ENCODE measurements at regions not wholly inside any gene's neighbourhood (a gene's known extent, or its start where the extent isn't known, plus 50 kb on each side); places are given as distances from the start of the nearest gene placed in this dataset.

GRCh38 chr2:234715671-234716250, 218.9 kb upstream of the ARL4C start:
- no peak for TF ChIP-seq EZH2 (IDR thresholded peaks at IDR 0.05; ENCODE audit: borderline replicate concordance, low read length)
- TF ChIP-seq, protein P1, sequence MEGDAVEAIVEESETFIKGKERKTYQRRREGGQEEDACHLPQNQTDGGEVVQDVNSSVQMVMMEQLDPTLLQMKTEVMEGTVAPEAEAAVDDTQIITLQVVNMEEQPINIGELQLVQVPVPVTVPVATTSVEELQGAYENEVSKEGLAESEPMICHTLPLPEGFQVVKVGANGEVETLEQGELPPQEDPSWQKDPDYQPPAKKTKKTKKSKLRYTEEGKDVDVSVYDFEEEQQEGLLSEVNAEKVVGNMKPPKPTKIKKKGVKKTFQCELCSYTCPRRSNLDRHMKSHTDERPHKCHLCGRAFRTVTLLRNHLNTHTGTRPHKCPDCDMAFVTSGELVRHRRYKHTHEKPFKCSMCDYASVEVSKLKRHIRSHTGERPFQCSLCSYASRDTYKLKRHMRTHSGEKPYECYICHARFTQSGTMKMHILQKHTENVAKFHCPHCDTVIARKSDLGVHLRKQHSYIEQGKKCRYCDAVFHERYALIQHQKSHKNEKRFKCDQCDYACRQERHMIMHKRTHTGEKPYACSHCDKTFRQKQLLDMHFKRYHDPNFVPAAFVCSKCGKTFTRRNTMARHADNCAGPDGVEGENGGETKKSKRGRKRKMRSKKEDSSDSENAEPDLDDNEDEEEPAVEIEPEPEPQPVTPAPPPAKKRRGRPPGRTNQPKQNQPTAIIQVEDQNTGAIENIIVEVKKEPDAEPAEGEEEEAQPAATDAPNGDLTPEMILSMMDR (IDR thresholded peaks at IDR 0.05; ENCODE audit: low read length): no peak

Measured in OCI-LY1 (cell line).